ENCODE measurements at regions not wholly inside any gene's neighbourhood (a gene's known extent, or its start where the extent isn't known, plus 50 kb on each side); places are given as distances from the start of the nearest gene placed in this dataset.

- Histone ChIP-seq H3K4me2 (replicated peaks; ENCODE audit: low read depth, low read length, poor library complexity, severe bottlenecking) (no peak overlapping the region), H3K36me3 (replicated peaks in 1 of 2; ENCODE audit: control extremely low read depth in 1 of 2, control insufficient read depth in 1 of 2, extremely low read depth in 1 of 2, insufficient read depth in 2 of 2, low read length in 1 of 2) (no peaks in the 10 kb centered on the region), H3K9me3 (ENCODE audit: control extremely low read depth in 1 of 3, control insufficient read depth in 2 of 3, insufficient read depth in 1 of 3, low read length in 2 of 3) (peaks cover 0 to 4% (median 0%) of the 10 kb centered on the region in 3 donors), H4K20me1 (ENCODE audit: control insufficient read depth, insufficient read depth, low read length, poor library complexity, severe bottlenecking) (no peaks in the 10 kb centered on the region), H3K9ac (ENCODE audit: low read length) (no peak overlapping the region), H3K79me2 (ENCODE audit: control insufficient read depth, insufficient read depth, low read length) (no peaks in the 10 kb centered on the region), H2AFZ (ENCODE audit: insufficient read depth, low read depth, low read length, poor library complexity, severe bottlenecking) (no peak overlapping the region), H3K4me3 (ENCODE audit: control extremely low read depth in 1 of 5, extremely low read depth in 1 of 5, insufficient read depth in 1 of 5, low read depth in 2 of 5, low read length in 4 of 5) (no peak overlapping the region), H3K27me3 (replicated peaks in 1 of 4; ENCODE audit: control extremely low read depth in 1 of 4, control insufficient read depth in 3 of 4, insufficient read depth in 4 of 4, low read length in 3 of 4) (no peaks in the 10 kb centered on the region), H3K27ac (ENCODE audit: low read length in 2 of 2) (no peak overlapping the region), H3K4me1 (ENCODE audit: control insufficient read depth in 2 of 2, insufficient read depth in 2 of 2, low read length in 2 of 2) (no peaks in the 10 kb centered on the region)
- intact Hi-C loops (cut with micrococcal nuclease), result no loop called here
- no peak overlapping the region for H3K27ac Mint-ChIP-seq
- ChIA-PET POLR2A (no interaction called here), CTCF (interaction anchor here (1.2 kb wide), 1 partner anchor 94 kb away, joined by 6 read pairs; no protein-coding TSS in a partner anchor)
- no peak for TF ChIP-seq EZH2 (IDR thresholded peaks at IDR 0.05; ENCODE audit: borderline replicate concordance, insufficient read depth, low read depth, low read length, poor library complexity, severe bottlenecking)
- no peak overlapping the region for H3K4me3 Mint-ChIP-seq
- DNase-seq (no peak), ATAC-seq (ENCODE audit: low read depth) (no peak)
- no peaks in the 10 kb centered on the region for H3K4me1 Mint-ChIP-seq
- WGBS (ENCODE audit: insufficient coverage), result no CpG with 5 or more reads among the region's 1 CpG
- no peaks in the 10 kb centered on the region for H3K9me3 Mint-ChIP-seq (ENCODE audit: insufficient read depth)
- H3K27me3 Mint-ChIP-seq, result no peaks in the 10 kb centered on the region
These were observed 282.2 kb downstream of the CYRIA start for GRCh38 chr2:16383411-16383810.

- H3K4me3 Mint-ChIP-seq, result no peak overlapping the region
- Histone ChIP-seq H3K4me3 (ENCODE audit: control extremely low read depth in 1 of 5, extremely low read depth in 1 of 5, insufficient read depth in 1 of 5, low read depth in 2 of 5, low read length in 4 of 5) (no peak overlapping the region), H3K4me1 (ENCODE audit: control insufficient read depth in 2 of 2, insufficient read depth in 2 of 2, low read length in 2 of 2) (no peaks in the 10 kb centered on the region), H3K9me3 (ENCODE audit: control extremely low read depth in 1 of 3, control insufficient read depth in 2 of 3, insufficient read depth in 1 of 3, low read length in 2 of 3) (peaks cover 0 to 4% (median 0%) of the 10 kb centered on the region in 3 donors), H3K36me3 (replicated peaks in 1 of 2; ENCODE audit: control extremely low read depth in 1 of 2, control insufficient read depth in 1 of 2, extremely low read depth in 1 of 2, insufficient read depth in 2 of 2, low read length in 1 of 2) (no peaks in the 10 kb centered on the region), H2AFZ (ENCODE audit: insufficient read depth, low read depth, low read length, poor library complexity, severe bottlenecking) (no peak overlapping the region), H3K4me2 (replicated peaks; ENCODE audit: low read depth, low read length, poor library complexity, severe bottlenecking) (no peak overlapping the region), H3K9ac (ENCODE audit: low read length) (no peak overlapping the region), H3K27me3 (replicated peaks in 1 of 4; ENCODE audit: control extremely low read depth in 1 of 4, control insufficient read depth in 3 of 4, insufficient read depth in 4 of 4, low read length in 3 of 4) (no peaks in the 10 kb centered on the region), H3K79me2 (ENCODE audit: control insufficient read depth, insufficient read depth, low read length) (no peaks in the 10 kb centered on the region), H3K27ac (ENCODE audit: low read length in 2 of 2) (no peak overlapping the region), H4K20me1 (ENCODE audit: control insufficient read depth, insufficient read depth, low read length, poor library complexity, severe bottlenecking) (no peaks in the 10 kb centered on the region)
- 95% methylated on average over 3 of the region's 7 CpGs for WGBS (ENCODE audit: insufficient coverage)
- TF ChIP-seq CTCF (IDR thresholded peaks at IDR 0.05) (no peak), EZH2 (IDR thresholded peaks at IDR 0.05; ENCODE audit: borderline replicate concordance, insufficient read depth, low read depth, low read length, poor library complexity, severe bottlenecking) (no peak)
- no peak overlapping the region for H3K27ac Mint-ChIP-seq
- CTCF ChIA-PET, result interaction anchor here (1.2 kb wide), 1 partner anchor 95 kb away, joined by 6 read pairs; no protein-coding TSS in a partner anchor
- no peak for ATAC-seq (ENCODE audit: low read depth)
- no peaks in the 10 kb centered on the region for H3K9me3 Mint-ChIP-seq (ENCODE audit: insufficient read depth)
- no peak for DNase-seq
- no peaks in the 10 kb centered on the region for H3K4me1 Mint-ChIP-seq
- H3K27me3 Mint-ChIP-seq, result peaks cover 6% of the 10 kb centered on the region
- POLR2A ChIA-PET, result no interaction called here
- intact Hi-C loops (cut with micrococcal nuclease), result no loop called here
These were observed 283.2 kb downstream of the CYRIA start for GRCh38 chr2:16382451-16382850.

Measured in B cell (primary cell).